GM12878 (cell line): ENCODE measurements at regions not wholly inside any gene's neighbourhood (a gene's known extent, or its start where the extent isn't known, plus 50 kb on each side); places are given as distances from the start of the nearest gene placed in this dataset.

ENCODE experiments used
- EP300 ChIP-seq, 2 experiments: fragments of 150-350 bp in 1 of 2; IDR thresholded peaks; 2 replicates each; pipeline ENCODE4 v1.6.1; 2011 to 2012; ENCODE audit warnings: low read depth in 2 of 2, low read length in 2 of 2, borderline replicate concordance in 1 of 2, improper control_type of control experiment in 1 of 2, inconsistent platforms in 1 of 2; ENCODE audit not compliant: control insufficient read depth in 1 of 2
- MTA3 ChIP-seq: IDR thresholded peaks from 2 replicates; pipeline ENCODE4 v1.6.1; 2012; ENCODE audit warnings: low read length, inconsistent platforms, borderline replicate concordance
- NFIC ChIP-seq: IDR thresholded peaks from 2 replicates; pipeline ENCODE4 v1.6.1; 2012; ENCODE audit warnings: low read depth, mild to moderate bottlenecking, inconsistent platforms, low read length, moderate library complexity
- POLR2A ChIP-seq: IDR thresholded peaks from 2 replicates; pipeline ENCODE4 v1.6.1; 2011; ENCODE audit warnings: low read depth, mild to moderate bottlenecking, low read length
- POLR2AphosphoS5 ChIP-seq: IDR thresholded peaks from 2 replicates; pipeline ENCODE4 v1.6.1; 2011; ENCODE audit warnings: mild to moderate bottlenecking, low read length, inconsistent platforms
- TBL1XR1 ChIP-seq: IDR thresholded peaks from 2 replicates; pipeline ENCODE4 v1.6.1; 2012; ENCODE audit warnings: low read depth, low read length, improper control_type of control experiment
- TF ChIP-seq, protein P1 (sequence below), 3 experiments: IDR thresholded peaks in 2 of 3; conservative IDR thresholded peaks in 1 of 3; 2 replicates each; pipeline ENCODE4 v1.5.1; 2011; ENCODE audit warnings: low read depth in 3 of 3, low read length in 3 of 3, mild to moderate bottlenecking in 3 of 3, control low read depth in 2 of 3, moderate library complexity in 2 of 3, inconsistent platforms in 1 of 3, mixed read lengths in 1 of 3; ENCODE audit not compliant: control insufficient read depth in 2 of 3, insufficient read depth in 1 of 3; ENCODE audit errors: extremely low read depth in 1 of 3

DNA sequence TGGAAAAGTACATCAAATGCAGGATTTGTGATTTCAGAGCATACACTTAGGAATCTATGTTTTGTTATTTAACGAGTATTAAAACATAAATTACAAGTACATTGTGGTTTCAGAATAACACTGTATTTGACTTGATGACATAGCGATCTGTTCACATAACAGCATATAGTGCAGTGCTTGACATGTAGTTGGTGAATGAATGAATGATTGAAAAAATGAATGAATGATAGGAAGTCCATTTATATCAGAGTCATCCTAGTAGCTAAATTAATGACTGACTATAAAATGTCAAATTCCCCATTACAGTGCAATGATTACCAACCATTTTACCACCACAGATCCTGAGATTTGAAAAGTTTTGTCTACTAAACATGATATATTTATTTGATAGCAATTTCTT is 114.6 kb upstream of the FAT1 start:
- TF ChIP-seq TBL1XR1 (no peak), EP300 (IDR thresholded peaks at IDR 0.05; ENCODE audit: borderline replicate concordance in 1 of 2, control insufficient read depth in 1 of 2, low read depth in 2 of 2, low read length in 2 of 2) (no peak), MTA3 (no peak), NFIC (no peak), POLR2A (no peak), POLR2AphosphoS5 (no peak)
- TF ChIP-seq, protein P1, sequence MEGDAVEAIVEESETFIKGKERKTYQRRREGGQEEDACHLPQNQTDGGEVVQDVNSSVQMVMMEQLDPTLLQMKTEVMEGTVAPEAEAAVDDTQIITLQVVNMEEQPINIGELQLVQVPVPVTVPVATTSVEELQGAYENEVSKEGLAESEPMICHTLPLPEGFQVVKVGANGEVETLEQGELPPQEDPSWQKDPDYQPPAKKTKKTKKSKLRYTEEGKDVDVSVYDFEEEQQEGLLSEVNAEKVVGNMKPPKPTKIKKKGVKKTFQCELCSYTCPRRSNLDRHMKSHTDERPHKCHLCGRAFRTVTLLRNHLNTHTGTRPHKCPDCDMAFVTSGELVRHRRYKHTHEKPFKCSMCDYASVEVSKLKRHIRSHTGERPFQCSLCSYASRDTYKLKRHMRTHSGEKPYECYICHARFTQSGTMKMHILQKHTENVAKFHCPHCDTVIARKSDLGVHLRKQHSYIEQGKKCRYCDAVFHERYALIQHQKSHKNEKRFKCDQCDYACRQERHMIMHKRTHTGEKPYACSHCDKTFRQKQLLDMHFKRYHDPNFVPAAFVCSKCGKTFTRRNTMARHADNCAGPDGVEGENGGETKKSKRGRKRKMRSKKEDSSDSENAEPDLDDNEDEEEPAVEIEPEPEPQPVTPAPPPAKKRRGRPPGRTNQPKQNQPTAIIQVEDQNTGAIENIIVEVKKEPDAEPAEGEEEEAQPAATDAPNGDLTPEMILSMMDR (IDR thresholded peaks at IDR 0.05 in 2 of 3, conservative IDR thresholded peaks at IDR 0.05 in 1 of 3; ENCODE audit: control insufficient read depth in 2 of 3, extremely low read depth in 1 of 3, insufficient read depth in 1 of 3, low read depth in 3 of 3, low read length in 3 of 3): no peak
